IMR-90 (cell line): ENCODE measurements at regions not wholly inside any gene's neighbourhood (a gene's known extent, or its start where the extent isn't known, plus 50 kb on each side); places are given as distances from the start of the nearest gene placed in this dataset.

Source experiments
- ATAC-seq: fragments of 200-7000 bp; cut with Tn5 transposase; 2 replicates; pipeline ENCODE4 v1.9.1; 2020; ENCODE audit warnings: low read depth, mild to moderate bottlenecking, moderate library complexity
- BruUV-seq: library from RNA; stranded (reverse); fragments of 400-500 nt; replicated peaks from 2 replicates; lab custom pipeline; 2021; lab: Mats Ljungman, UMichigan
- CTCF ChIA-PET: fragments of 300-600 bp; formaldehyde crosslinking; extraction: SDS; loops from one replicate; lab custom pipeline; 2021; ENCODE audit warnings: antibody characterized with exemption; lab: Yijun Ruan, JAX
- POLR2A ChIA-PET: fragments of 300-600 bp; sonication (Branson Sonifier 250); formaldehyde crosslinking; loops from one replicate; lab custom pipeline; 2022; ENCODE audit warnings: antibody characterized with exemption; ENCODE audit not compliant: unreplicated experiment; lab: Charles Lee
- DNase-seq: peaks from one replicate; pipeline ENCODE4 v3.0.0; 2013
- H2AFZ ChIP-seq: replicated peaks from 2 replicates; pipeline ENCODE3; 2013; ENCODE audit warnings: low read length, mild to moderate bottlenecking; ENCODE audit not compliant: poor library complexity
- H2AK5ac ChIP-seq: 2 replicates; pipeline ENCODE4 v1.6.1; 2013; ENCODE audit warnings: low read depth, low read length, inconsistent platforms
- H2AK9ac ChIP-seq: replicated peaks from 2 replicates; pipeline ENCODE3; 2013; ENCODE audit warnings: mild to moderate bottlenecking, low read depth, low read length, moderate library complexity; ENCODE audit not compliant: poor library complexity
- H2BK120ac ChIP-seq: 2 replicates; pipeline ENCODE4 v1.6.1; 2013; ENCODE audit warnings: low read depth, low read length, inconsistent platforms
- H2BK15ac ChIP-seq: 3 replicates; pipeline ENCODE4 v1.6.1; 2013; ENCODE audit warnings: low read depth, low read length, inconsistent platforms
- H2BK20ac ChIP-seq: 2 replicates; pipeline ENCODE4 v1.6.1; 2013; ENCODE audit warnings: low read depth, mild to moderate bottlenecking, inconsistent platforms, low read length, moderate library complexity
- H2BK5ac ChIP-seq: 2 replicates; pipeline ENCODE4 v1.6.1; 2013; ENCODE audit warnings: mild to moderate bottlenecking, low read depth, low read length, inconsistent platforms; ENCODE audit not compliant: poor library complexity, severe bottlenecking
- H3K14ac ChIP-seq: replicated peaks from 2 replicates; pipeline ENCODE4 v1.6.1; 2013; ENCODE audit warnings: low read depth, low read length, inconsistent platforms
- H3K18ac ChIP-seq: 2 replicates; pipeline ENCODE4 v1.6.1; 2013; ENCODE audit warnings: low read depth, low read length, control low read depth
- H3K23ac ChIP-seq: 2 replicates; pipeline ENCODE4 v1.6.1; 2013; ENCODE audit warnings: low read depth, low read length, inconsistent platforms
- H3K27ac ChIP-seq: 2 replicates; pipeline ENCODE4 v1.5.1; 2013; ENCODE audit warnings: mild to moderate bottlenecking, control low read depth, low read length; ENCODE audit not compliant: insufficient read depth
- H3K27me3 ChIP-seq: 2 replicates; pipeline ENCODE4 v1.6.1; 2013; ENCODE audit warnings: low read length; ENCODE audit not compliant: control insufficient read depth, insufficient read depth
- H3K36me3 ChIP-seq: 2 replicates; pipeline ENCODE4 v1.6.1; 2013; ENCODE audit warnings: low read length, mixed read lengths; ENCODE audit not compliant: control insufficient read depth, insufficient read depth
- H3K4ac ChIP-seq: 2 replicates; pipeline ENCODE4 v1.6.1; 2013; ENCODE audit warnings: low read depth, low read length, inconsistent platforms
- H3K4me1 ChIP-seq: 2 replicates; pipeline ENCODE4 v1.6.1; 2013; ENCODE audit warnings: low read length, mixed read lengths; ENCODE audit not compliant: control insufficient read depth, insufficient read depth
- H3K4me2 ChIP-seq: 2 replicates; pipeline ENCODE4 v1.6.1; 2013; ENCODE audit warnings: low read depth, mild to moderate bottlenecking, control low read depth, low read length, moderate library complexity
- H3K4me3 ChIP-seq: 2 replicates; pipeline ENCODE4 v1.5.1; 2013; ENCODE audit warnings: low read depth, mild to moderate bottlenecking, control low read depth, low read length, moderate library complexity; ENCODE audit not compliant: insufficient read depth
- H3K56ac ChIP-seq: 2 replicates; pipeline ENCODE4 v1.6.1; 2013; ENCODE audit warnings: low read length, inconsistent platforms; ENCODE audit not compliant: insufficient read depth; ENCODE audit errors: extremely low read depth
- H3K79me1 ChIP-seq, 2 experiments: 2 replicates each; pipeline ENCODE4 v1.6.1; 2013; ENCODE audit warnings: low read length in 2 of 2, inconsistent platforms in 1 of 2, low read depth in 1 of 2
- H3K9ac ChIP-seq: 2 replicates; pipeline ENCODE4 v1.6.1; 2013; ENCODE audit warnings: low read depth, low read length, control low read depth
- H3K9me1 ChIP-seq: 2 replicates; pipeline ENCODE4 v1.6.1; 2013; ENCODE audit warnings: low read length, inconsistent platforms; ENCODE audit not compliant: insufficient read depth
- H3K9me3 ChIP-seq: 2 replicates; pipeline ENCODE4 v1.6.1; 2013; ENCODE audit warnings: low read length; ENCODE audit not compliant: control insufficient read depth, insufficient read depth
- H4K20me1 ChIP-seq: 2 replicates; pipeline ENCODE4 v1.6.1; 2013; ENCODE audit warnings: low read length, inconsistent platforms; ENCODE audit not compliant: insufficient read depth
- H4K5ac ChIP-seq: 2 replicates; pipeline ENCODE4 v1.6.1; 2013; ENCODE audit warnings: mild to moderate bottlenecking, low read depth, low read length, control low read depth
- H4K8ac ChIP-seq, 2 experiments: 2 replicates each; pipeline ENCODE4 v1.6.1; 2013; ENCODE audit warnings: low read depth in 2 of 2, low read length in 2 of 2, control low read depth in 1 of 2, inconsistent platforms in 1 of 2
- H4K91ac ChIP-seq: 2 replicates; pipeline ENCODE4 v1.6.1; 2013; ENCODE audit warnings: low read depth, low read length, inconsistent platforms; ENCODE audit not compliant: insufficient read depth
- CEBPB ChIP-seq: IDR thresholded peaks from 2 replicates; pipeline ENCODE4 v1.6.1; 2012; ENCODE audit warnings: low read depth, low read length, improper control_type of control experiment
- CHD1 ChIP-seq: IDR thresholded peaks from 2 replicates; pipeline ENCODE4 v1.6.1; 2012; ENCODE audit warnings: low read depth, low read length, improper control_type of control experiment
- FOS ChIP-seq: fragments of 150-350 bp; IDR thresholded peaks from 2 replicates; pipeline ENCODE4 v1.6.1; 2016; ENCODE audit warnings: low read depth, low read length
- MAFK ChIP-seq: IDR thresholded peaks from 2 replicates; pipeline ENCODE4 v1.6.1; 2012; ENCODE audit warnings: low read depth, low read length, improper control_type of control experiment
- RAD21 ChIP-seq: IDR thresholded peaks from 2 replicates; pipeline ENCODE4 v1.6.1; 2012; ENCODE audit warnings: low read length, improper control_type of control experiment
- RFX5 ChIP-seq: IDR thresholded peaks from 2 replicates; pipeline ENCODE4 v1.8.0; 2012; ENCODE audit warnings: low read depth, mild to moderate bottlenecking, low read length, moderate library complexity
- WGBS, 2 experiments: methylation state at CpG; one replicate each; pipeline versions ENCODE4 v1.1.5 to v1.1.7; 2013; ENCODE audit warnings: missing lambda C conversion rate in 2 of 2; ENCODE audit not compliant: insufficient read length in 1 of 2; ENCODE audit errors: extremely low coverage in 2 of 2; 5-methylcytosine and 5-hydroxymethylcytosine counted together
- dilution Hi-C: fragments of 300-500 bp; cut with HindIII; formaldehyde crosslinking; loops from one replicate; pipeline ENCODE4 v1.14.3; 2018; ENCODE audit warnings: low sequenced_read_pairs; ENCODE audit not compliant: unreplicated experiment
- in situ Hi-C: fragments of 300-500 bp; cut with MboI; formaldehyde crosslinking; loops from 3 replicates; pipeline ENCODE4 v1.14.3; 2019; ENCODE audit warnings: low sequenced_read_pairs, inconsistent platforms, mixed read lengths
- intact Hi-C: fragments of 100-400 bp; cut with micrococcal nuclease; formaldehyde crosslinking; loops from 2 replicates; pipeline ENCODE4 v1.10.0; 2022

DNA sequence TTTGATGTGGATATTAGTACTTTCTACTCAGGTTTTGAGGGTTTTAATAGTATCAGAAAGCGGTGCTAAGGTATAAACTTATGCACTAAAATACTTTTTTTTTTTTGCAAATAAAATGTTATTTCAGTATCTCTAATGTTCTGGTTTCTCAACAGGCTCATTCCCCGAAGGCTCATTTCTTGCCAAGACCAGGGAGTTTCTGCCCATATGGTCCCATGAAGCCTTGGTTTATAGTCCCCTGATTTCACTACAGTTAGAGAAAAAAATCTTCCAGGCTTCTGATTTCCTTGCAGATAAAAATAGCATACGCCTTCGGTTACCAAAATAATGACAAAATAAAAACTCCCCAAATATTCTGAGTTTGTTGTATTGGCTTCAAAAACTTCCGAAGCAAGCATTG lies 814.2 kb upstream of the PABPC4L start:
- CTCF ChIA-PET: no interaction called here

More for the DNA sequence above, 814.2 kb upstream of the PABPC4L start:
- Histone ChIP-seq H3K4me3 (no peak overlapping the region), H2BK5ac (no peak overlapping the region), H3K56ac (no peak overlapping the region), H4K5ac (no peak overlapping the region), H4K20me1 (no peaks in the 10 kb centered on the region), H3K4me1 (no peaks in the 10 kb centered on the region), H3K4ac (no peak overlapping the region), H2BK15ac (no peak overlapping the region), H3K9ac (no peak overlapping the region), H3K36me3 (no peaks in the 10 kb centered on the region), H3K27ac (no peak overlapping the region), H3K9me1 (no peaks in the 10 kb centered on the region), H2AK9ac (no peak overlapping the region), H3K18ac (no peak overlapping the region), H2BK20ac (no peak overlapping the region), H3K14ac (no peak overlapping the region), H3K4me2 (no peak overlapping the region), H4K8ac (no peak overlapping the region), H2AK5ac (no peak overlapping the region), H3K79me1 (no peaks in the 10 kb centered on the region), H3K9me3 (no peaks in the 10 kb centered on the region), H3K23ac (no peak overlapping the region), H4K91ac (no peak overlapping the region), H2AFZ (no peak overlapping the region), H3K27me3 (no peaks in the 10 kb centered on the region), H2BK120ac (no peak overlapping the region)
- intact Hi-C loops: no loop called here
- dilution Hi-C loops: no loop called here
- no peak for TF ChIP-seq FOS
- TF ChIP-seq RFX5: no peak
- no peak for TF ChIP-seq MAFK
- no peak for TF ChIP-seq RAD21
- TF ChIP-seq CEBPB: no peak
- TF ChIP-seq CHD1: no peak
- WGBS, 2 experiments: no CpG with 5 or more reads among the region's 5 CpGs
- POLR2A ChIA-PET: no interaction called here
- DNase-seq: no peak
- in situ Hi-C loops: no loop called here
- no TSS peak for BruUV-seq
- ATAC-seq: no peak
